ENCODE measurements at regions not wholly inside any gene's neighbourhood (a gene's known extent, or its start where the extent isn't known, plus 50 kb on each side); places are given as distances from the start of the nearest gene placed in this dataset.

- no peak overlapping the region for H3K4me3 ChIP-seq
- intact Hi-C loops (cut with DNase I), result no loop called here
- no peak overlapping the region for H3K27ac ChIP-seq
- H3K36me3 ChIP-seq, result no peaks in the 10 kb centered on the region
- H3K9me3 ChIP-seq, result no peaks in the 10 kb centered on the region
- H3K4me1 ChIP-seq, result no peaks in the 10 kb centered on the region
- DNase-seq (ENCODE audit: low spot score in 2 of 2), result no peak
- TF ChIP-seq CTCF (IDR thresholded peaks at IDR 0.05), result no peak
- no peaks in the 10 kb centered on the region for H3K27me3 ChIP-seq
Measured at GRCh38 chr1:88089961-88090360, 594.1 kb upstream of the PKN2 start.

GRCh38 chr1:88098881-88099280 lies 585.2 kb upstream of the PKN2 start:
- no peaks in the 10 kb centered on the region for H3K36me3 ChIP-seq
- DNase-seq (ENCODE audit: low spot score in 2 of 2), result no peak
- H3K27ac ChIP-seq, result no peak overlapping the region
- no peaks in the 10 kb centered on the region for H3K27me3 ChIP-seq
- no peak for TF ChIP-seq CTCF (IDR thresholded peaks at IDR 0.05)
- H3K9me3 ChIP-seq, result no peaks in the 10 kb centered on the region
- intact Hi-C loops (cut with DNase I), result no loop called here
- no peak overlapping the region for H3K4me3 ChIP-seq
- H3K4me1 ChIP-seq, result no peaks in the 10 kb centered on the region

- Histone ChIP-seq H3K36me3 (no peaks in the 10 kb centered on the region), H3K27ac (no peak overlapping the region), H3K27me3 (no peaks in the 10 kb centered on the region), H3K9me3 (no peaks in the 10 kb centered on the region), H3K4me1 (no peaks in the 10 kb centered on the region), H3K4me3 (no peak overlapping the region)
- TF ChIP-seq CTCF (IDR thresholded peaks at IDR 0.05), result no peak
- intact Hi-C loops (cut with DNase I), result no loop called here
- no peak for DNase-seq (ENCODE audit: low spot score in 2 of 2)
Measured at GRCh38 chr1:88101041-88101440, 583.0 kb upstream of the PKN2 start.

GRCh38 chr1:88104236-88104635 lies 579.8 kb upstream of the PKN2 start:
- Histone ChIP-seq H3K9me3 (no peaks in the 10 kb centered on the region), H3K4me3 (no peak overlapping the region), H3K27me3 (no peaks in the 10 kb centered on the region), H3K36me3 (no peaks in the 10 kb centered on the region), H3K4me1 (no peaks in the 10 kb centered on the region), H3K27ac (no peak overlapping the region)
- intact Hi-C loops (cut with DNase I), result no loop called here
- TF ChIP-seq CTCF (IDR thresholded peaks at IDR 0.05), result no peak
- no peak for DNase-seq (ENCODE audit: low spot score in 2 of 2)

DNA sequence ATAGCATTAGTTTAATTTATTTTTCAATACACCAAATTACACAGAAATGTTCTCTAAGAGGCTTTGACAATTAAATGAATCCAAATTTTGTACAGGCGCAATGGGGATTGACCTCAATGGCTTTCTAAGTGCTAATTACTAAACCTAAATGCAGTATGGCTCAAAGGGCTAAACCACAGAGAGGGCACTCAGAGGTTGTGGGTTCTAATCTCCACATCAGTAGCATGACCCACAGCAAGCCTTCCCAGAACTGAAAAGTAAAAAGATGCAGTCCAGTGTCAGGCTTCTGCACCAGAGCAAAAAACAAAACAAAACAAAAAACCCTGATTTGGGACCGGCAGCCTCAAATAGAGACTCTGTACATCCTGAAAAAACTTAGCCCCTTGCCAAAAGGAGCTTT lies 579.2 kb upstream of the PKN2 start:
- Histone ChIP-seq H3K9me3 (no peaks in the 10 kb centered on the region), H3K27me3 (no peaks in the 10 kb centered on the region), H3K27ac (no peak overlapping the region), H3K4me3 (no peak overlapping the region), H3K36me3 (no peaks in the 10 kb centered on the region), H3K4me1 (no peaks in the 10 kb centered on the region)
- DNase-seq (ENCODE audit: low spot score in 2 of 2), result no peak
- no peak for TF ChIP-seq CTCF (IDR thresholded peaks at IDR 0.05)
- intact Hi-C loops (cut with DNase I), result no loop called here

DNA sequence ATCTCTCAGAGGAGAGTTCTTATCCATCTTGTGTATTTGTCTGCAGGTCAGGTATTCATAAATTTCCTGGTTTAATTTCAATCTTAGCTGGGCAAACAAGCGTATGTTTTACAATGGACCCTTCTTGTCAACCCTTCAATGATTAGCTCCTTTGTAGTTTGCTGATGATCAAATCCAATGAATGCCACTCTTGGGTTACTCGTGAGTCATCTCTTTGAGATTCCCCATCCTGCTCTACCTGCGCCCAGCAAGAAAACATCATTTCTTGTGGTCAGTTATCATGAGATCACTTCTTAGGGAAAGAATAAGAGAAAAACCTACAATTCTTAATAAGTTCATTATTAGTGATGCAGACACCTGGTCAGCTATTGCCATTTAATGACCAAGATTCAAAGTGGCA lies 572.3 kb upstream of the PKN2 start:
- H3K4me1 ChIP-seq, result no peaks in the 10 kb centered on the region
- intact Hi-C loops (cut with DNase I), result no loop called here
- H3K4me3 ChIP-seq, result no peak overlapping the region
- TF ChIP-seq CTCF (IDR thresholded peaks at IDR 0.05), result no peak
- no peaks in the 10 kb centered on the region for H3K9me3 ChIP-seq
- no peak overlapping the region for H3K27ac ChIP-seq
- no peak for DNase-seq (ENCODE audit: low spot score in 2 of 2)
- no peaks in the 10 kb centered on the region for H3K36me3 ChIP-seq
- no peaks in the 10 kb centered on the region for H3K27me3 ChIP-seq

All from ascending aorta (tissue), 2 donors.